DND-41 (cell line): ENCODE measurements at regions not wholly inside any gene's neighbourhood (a gene's known extent, or its start where the extent isn't known, plus 50 kb on each side); places are given as distances from the start of the nearest gene placed in this dataset.

ENCODE experiments used
- ATAC-seq: fragments of 200-7000 bp; cut with Tn5 transposase; 3 replicates; pipeline ENCODE4 v1.9.1; 2021; ENCODE audit warnings: low read depth; ENCODE audit not compliant: insufficient read depth
- DNase-seq: peaks from one replicate; pipeline ENCODE4 v3.0.0-alpha.2; 2020
- H2AFZ ChIP-seq: 2 replicates; pipeline ENCODE4 v1.6.0; 2012; ENCODE audit warnings: low read depth, low read length
- H3K27ac ChIP-seq: 2 replicates; pipeline ENCODE4 v1.5.1; 2012; ENCODE audit warnings: low read length, inconsistent platforms
- H3K27me3 ChIP-seq: fragments of 200-600 bp; sonication (generic); 2 replicates; pipeline ENCODE4 v1.6.0; 2012; ENCODE audit warnings: low read length, mild to moderate bottlenecking, inconsistent platforms; ENCODE audit not compliant: insufficient read depth, poor library complexity
- H3K36me3 ChIP-seq: 2 replicates; pipeline ENCODE4 v1.5.1; 2012; ENCODE audit warnings: low read length, inconsistent platforms; ENCODE audit not compliant: insufficient read depth
- H3K4me1 ChIP-seq: 2 replicates; pipeline ENCODE4 v1.5.1; 2012; ENCODE audit warnings: mild to moderate bottlenecking, low read length; ENCODE audit not compliant: insufficient read depth
- H3K4me2 ChIP-seq: 2 replicates; pipeline ENCODE4 v1.6.0; 2012; ENCODE audit warnings: mild to moderate bottlenecking, moderate library complexity, low read length, inconsistent platforms; ENCODE audit not compliant: insufficient read depth
- H3K4me3 ChIP-seq, 2 experiments: fragments of 200-600 bp in 1 of 2; shearing (Covaris generic) in 1 of 2; 2 replicates each; pipeline ENCODE4 v1.5.1; 2012 to 2016; ENCODE audit warnings: inconsistent platforms in 2 of 2, low read length in 2 of 2, mild to moderate bottlenecking in 2 of 2, low read depth in 1 of 2, moderate library complexity in 1 of 2
- H3K79me2 ChIP-seq: 2 replicates; pipeline ENCODE4 v1.6.0; 2012; ENCODE audit warnings: low read length, inconsistent platforms; ENCODE audit not compliant: insufficient read depth
- H3K9ac ChIP-seq: 2 replicates; pipeline ENCODE4 v1.6.0; 2012; ENCODE audit warnings: low read depth, mild to moderate bottlenecking, inconsistent platforms, low read length, moderate library complexity
- H3K9me3 ChIP-seq: 2 replicates; pipeline ENCODE4 v1.5.1; 2012; ENCODE audit warnings: low read length, moderate library complexity, mild to moderate bottlenecking, inconsistent platforms; ENCODE audit not compliant: insufficient read depth, severe bottlenecking
- H4K20me1 ChIP-seq: 2 replicates; pipeline ENCODE4 v1.6.0; 2012; ENCODE audit warnings: low read length; ENCODE audit not compliant: insufficient read depth
- EZH2 ChIP-seq: IDR thresholded peaks from 3 replicates; pipeline ENCODE4 v1.6.1; 2012; ENCODE audit warnings: borderline replicate concordance, low read depth, mild to moderate bottlenecking, moderate library complexity, low read length, inconsistent platforms; ENCODE audit not compliant: severe bottlenecking
- TF ChIP-seq, protein P1 (sequence below): IDR thresholded peaks from 2 replicates; pipeline ENCODE4 v1.5.1; 2012; ENCODE audit warnings: borderline replicate concordance, low read length, moderate library complexity, mild to moderate bottlenecking; ENCODE audit not compliant: poor library complexity, severe bottlenecking; ENCODE audit errors: extremely low read depth

DNA sequence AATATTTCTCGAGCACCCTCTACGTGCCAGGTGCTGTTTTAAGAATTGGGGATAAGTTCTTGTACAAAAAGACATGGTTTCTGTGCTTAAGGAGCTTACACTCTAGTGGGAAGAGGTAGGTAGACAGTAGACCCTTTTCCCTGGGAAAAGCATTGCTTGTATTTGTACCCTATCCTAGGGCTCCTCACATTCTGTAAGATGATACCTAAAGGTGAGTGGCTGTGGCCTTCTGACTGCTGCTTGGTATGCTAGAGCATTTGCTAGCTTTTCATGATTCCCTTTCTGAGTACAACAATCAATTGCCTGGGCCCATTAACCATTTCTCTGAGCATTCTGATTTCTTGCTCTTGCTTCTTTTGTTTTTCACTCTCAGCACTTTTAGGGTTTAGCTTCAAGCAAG lies 286.6 kb downstream of the ZIC3 start:
- no peaks in the 10 kb centered on the region for H4K20me1 ChIP-seq
- no peak overlapping the region for H3K4me3 ChIP-seq
- no peaks in the 10 kb centered on the region for H3K79me2 ChIP-seq
- no peaks in the 10 kb centered on the region for H3K27me3 ChIP-seq
- no peaks in the 10 kb centered on the region for H3K4me1 ChIP-seq
- no peaks in the 10 kb centered on the region for H3K9me3 ChIP-seq
- no peak overlapping the region for H2AFZ ChIP-seq
- ATAC-seq = no peak
- no peak overlapping the region for H3K27ac ChIP-seq
- H3K4me2 ChIP-seq = no peak overlapping the region
- H3K36me3 ChIP-seq = no peaks in the 10 kb centered on the region
- no peak for DNase-seq
- no peak overlapping the region for H3K9ac ChIP-seq
- TF ChIP-seq, protein P1, sequence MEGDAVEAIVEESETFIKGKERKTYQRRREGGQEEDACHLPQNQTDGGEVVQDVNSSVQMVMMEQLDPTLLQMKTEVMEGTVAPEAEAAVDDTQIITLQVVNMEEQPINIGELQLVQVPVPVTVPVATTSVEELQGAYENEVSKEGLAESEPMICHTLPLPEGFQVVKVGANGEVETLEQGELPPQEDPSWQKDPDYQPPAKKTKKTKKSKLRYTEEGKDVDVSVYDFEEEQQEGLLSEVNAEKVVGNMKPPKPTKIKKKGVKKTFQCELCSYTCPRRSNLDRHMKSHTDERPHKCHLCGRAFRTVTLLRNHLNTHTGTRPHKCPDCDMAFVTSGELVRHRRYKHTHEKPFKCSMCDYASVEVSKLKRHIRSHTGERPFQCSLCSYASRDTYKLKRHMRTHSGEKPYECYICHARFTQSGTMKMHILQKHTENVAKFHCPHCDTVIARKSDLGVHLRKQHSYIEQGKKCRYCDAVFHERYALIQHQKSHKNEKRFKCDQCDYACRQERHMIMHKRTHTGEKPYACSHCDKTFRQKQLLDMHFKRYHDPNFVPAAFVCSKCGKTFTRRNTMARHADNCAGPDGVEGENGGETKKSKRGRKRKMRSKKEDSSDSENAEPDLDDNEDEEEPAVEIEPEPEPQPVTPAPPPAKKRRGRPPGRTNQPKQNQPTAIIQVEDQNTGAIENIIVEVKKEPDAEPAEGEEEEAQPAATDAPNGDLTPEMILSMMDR = no peak
- TF ChIP-seq EZH2 = no peak

- no peak overlapping the region for H3K27ac ChIP-seq
- no peaks in the 10 kb centered on the region for H3K4me1 ChIP-seq
- no peaks in the 10 kb centered on the region for H3K9me3 ChIP-seq
- no peaks in the 10 kb centered on the region for H3K36me3 ChIP-seq
- H4K20me1 ChIP-seq = no peaks in the 10 kb centered on the region
- DNase-seq (no peak), ATAC-seq (no peak)
- H3K4me3 ChIP-seq = no peak overlapping the region
- H2AFZ ChIP-seq = no peak overlapping the region
- H3K27me3 ChIP-seq = no peaks in the 10 kb centered on the region
- no peak for TF ChIP-seq EZH2
- TF ChIP-seq, protein P1 = no peak
- no peak overlapping the region for H3K9ac ChIP-seq
- no peak overlapping the region for H3K4me2 ChIP-seq
- no peaks in the 10 kb centered on the region for H3K79me2 ChIP-seq
Measured at GRCh38 chrX:137855490-137855889, 289.6 kb downstream of the ZIC3 start.

GRCh38 chrX:137858106-137858505 lies 292.2 kb downstream of the ZIC3 start:
- TF ChIP-seq EZH2 = no peak
- TF ChIP-seq, protein P1 = no peak
- no peaks in the 10 kb centered on the region for H3K36me3 ChIP-seq
- ATAC-seq (no peak), DNase-seq (no peak)
- H3K27me3 ChIP-seq = no peaks in the 10 kb centered on the region
- no peak overlapping the region for H3K4me2 ChIP-seq
- no peak overlapping the region for H2AFZ ChIP-seq
- H3K27ac ChIP-seq = no peak overlapping the region
- no peak overlapping the region for H3K4me3 ChIP-seq
- H3K79me2 ChIP-seq = no peaks in the 10 kb centered on the region
- H3K9me3 ChIP-seq = no peaks in the 10 kb centered on the region
- no peaks in the 10 kb centered on the region for H3K4me1 ChIP-seq
- no peaks in the 10 kb centered on the region for H4K20me1 ChIP-seq
- no peak overlapping the region for H3K9ac ChIP-seq

- no peak for ATAC-seq
- H3K4me3 ChIP-seq = no peak overlapping the region
- DNase-seq = no peak
- H3K27me3 ChIP-seq = no peaks in the 10 kb centered on the region
- H3K4me1 ChIP-seq = no peaks in the 10 kb centered on the region
- H3K36me3 ChIP-seq = no peaks in the 10 kb centered on the region
- no peaks in the 10 kb centered on the region for H3K9me3 ChIP-seq
- no peak overlapping the region for H3K27ac ChIP-seq
- no peak overlapping the region for H3K9ac ChIP-seq
- no peaks in the 10 kb centered on the region for H4K20me1 ChIP-seq
- H3K79me2 ChIP-seq = no peaks in the 10 kb centered on the region
- H2AFZ ChIP-seq = no peak overlapping the region
- H3K4me2 ChIP-seq = no peak overlapping the region
- TF ChIP-seq, protein P1 = no peak
- no peak for TF ChIP-seq EZH2
Measured at GRCh38 chrX:137878401-137878800, 312.5 kb downstream of the ZIC3 start.
